ENCODE measurements at regions not wholly inside any gene's neighbourhood (a gene's known extent, or its start where the extent isn't known, plus 50 kb on each side); places are given as distances from the start of the nearest gene placed in this dataset.

DNA sequence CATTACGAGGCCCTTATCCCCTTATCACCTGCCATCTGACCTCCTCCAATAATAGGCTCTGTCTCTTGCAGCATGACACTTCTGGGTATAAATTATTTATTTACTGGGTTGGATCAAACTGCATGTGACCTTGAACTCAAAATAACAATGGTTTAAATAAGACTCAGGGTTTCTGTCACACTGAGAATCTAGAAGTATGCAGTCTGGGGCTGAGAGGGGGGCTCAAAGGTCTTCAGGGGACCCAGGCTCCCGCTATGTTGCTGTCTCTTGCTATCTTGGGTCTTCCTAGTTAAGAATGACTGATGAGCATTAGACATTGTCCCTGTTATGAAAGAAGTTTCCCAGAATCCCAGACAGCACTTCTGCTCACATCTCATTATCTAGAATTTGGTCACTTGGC, 133.5 kb downstream of the URB2 start:
- Histone ChIP-seq H3K79me2 (ENCODE audit: control insufficient read depth, insufficient read depth, low read length) (no peaks in the 10 kb centered on the region), H3K9me1 (ENCODE audit: control insufficient read depth, extremely low read depth, insufficient read depth, low read length) (no peaks in the 10 kb centered on the region), H3K4me1 (ENCODE audit: control insufficient read depth, extremely low read depth, insufficient read depth, low read length) (peaks cover 6% of the 10 kb centered on the region), H4K20me1 (ENCODE audit: control insufficient read depth, extremely low read depth, insufficient read depth, low read length) (no peaks in the 10 kb centered on the region), H3K4me3 (ENCODE audit: control insufficient read depth in 2 of 3, extremely low read depth in 1 of 3, insufficient read depth in 2 of 3, low read depth in 1 of 3, low read length in 3 of 3) (no peak overlapping the region), H3K9ac (ENCODE audit: control insufficient read depth, extremely low read depth, insufficient read depth, low read length) (no peak overlapping the region), H3K36me3 (ENCODE audit: control insufficient read depth in 2 of 2, extremely low read depth in 1 of 2, insufficient read depth in 2 of 2, low read length in 2 of 2) (no peaks in the 10 kb centered on the region), H3K9me3 (ENCODE audit: control insufficient read depth, low read depth, low read length) (no peaks in the 10 kb centered on the region), H3K27ac (ENCODE audit: control insufficient read depth, insufficient read depth, low read length) (no peak overlapping the region), H3K27me3 (ENCODE audit: control insufficient read depth, extremely low read depth, insufficient read depth, low read length) (peaks cover 7% of the 10 kb centered on the region), H2AFZ (ENCODE audit: control insufficient read depth, low read length) (no peak overlapping the region), H3K4me2 (ENCODE audit: control insufficient read depth, extremely low read depth, insufficient read depth, low read depth, low read length) (no peak overlapping the region)
- FAIRE-seq, result no peak
- no peak for TF ChIP-seq EZH2 (IDR thresholded peaks at IDR 0.05; ENCODE audit: low read length)
- TF ChIP-seq, protein P1, sequence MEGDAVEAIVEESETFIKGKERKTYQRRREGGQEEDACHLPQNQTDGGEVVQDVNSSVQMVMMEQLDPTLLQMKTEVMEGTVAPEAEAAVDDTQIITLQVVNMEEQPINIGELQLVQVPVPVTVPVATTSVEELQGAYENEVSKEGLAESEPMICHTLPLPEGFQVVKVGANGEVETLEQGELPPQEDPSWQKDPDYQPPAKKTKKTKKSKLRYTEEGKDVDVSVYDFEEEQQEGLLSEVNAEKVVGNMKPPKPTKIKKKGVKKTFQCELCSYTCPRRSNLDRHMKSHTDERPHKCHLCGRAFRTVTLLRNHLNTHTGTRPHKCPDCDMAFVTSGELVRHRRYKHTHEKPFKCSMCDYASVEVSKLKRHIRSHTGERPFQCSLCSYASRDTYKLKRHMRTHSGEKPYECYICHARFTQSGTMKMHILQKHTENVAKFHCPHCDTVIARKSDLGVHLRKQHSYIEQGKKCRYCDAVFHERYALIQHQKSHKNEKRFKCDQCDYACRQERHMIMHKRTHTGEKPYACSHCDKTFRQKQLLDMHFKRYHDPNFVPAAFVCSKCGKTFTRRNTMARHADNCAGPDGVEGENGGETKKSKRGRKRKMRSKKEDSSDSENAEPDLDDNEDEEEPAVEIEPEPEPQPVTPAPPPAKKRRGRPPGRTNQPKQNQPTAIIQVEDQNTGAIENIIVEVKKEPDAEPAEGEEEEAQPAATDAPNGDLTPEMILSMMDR (optimal IDR thresholded peaks at IDR 0.05 in 1 of 3, IDR thresholded peaks at IDR 0.05 in 1 of 3, conservative IDR thresholded peaks at IDR 0.05 in 1 of 3; ENCODE audit: extremely low read depth in 1 of 3, insufficient read depth in 2 of 3, low read length in 3 of 3), result no peak
- DNase-seq (ENCODE audit: low read depth, low spot score), result no peak
- dilution Hi-C loops (cut with MboI; ENCODE audit: extremely low pct_ligation_motif_present, low sequenced_read_pairs), result no loop called here

- H2AFZ ChIP-seq (ENCODE audit: control insufficient read depth, low read length), result no peak overlapping the region
- H3K4me3 ChIP-seq (ENCODE audit: control insufficient read depth in 2 of 3, extremely low read depth in 1 of 3, insufficient read depth in 2 of 3, low read depth in 1 of 3, low read length in 3 of 3), result no peak overlapping the region
- H3K9ac ChIP-seq (ENCODE audit: control insufficient read depth, extremely low read depth, insufficient read depth, low read length), result no peak overlapping the region
- dilution Hi-C loops (cut with MboI; ENCODE audit: extremely low pct_ligation_motif_present, low sequenced_read_pairs), result no loop called here
- no peaks in the 10 kb centered on the region for H4K20me1 ChIP-seq (ENCODE audit: control insufficient read depth, extremely low read depth, insufficient read depth, low read length)
- no peak overlapping the region for H3K4me2 ChIP-seq (ENCODE audit: control insufficient read depth, extremely low read depth, insufficient read depth, low read depth, low read length)
- peaks cover 16% of the 10 kb centered on the region for H3K27me3 ChIP-seq (ENCODE audit: control insufficient read depth, extremely low read depth, insufficient read depth, low read length)
- H3K27ac ChIP-seq (ENCODE audit: control insufficient read depth, insufficient read depth, low read length), result no peak overlapping the region
- no peaks in the 10 kb centered on the region for H3K9me1 ChIP-seq (ENCODE audit: control insufficient read depth, extremely low read depth, insufficient read depth, low read length)
- no peaks in the 10 kb centered on the region for H3K36me3 ChIP-seq (ENCODE audit: control insufficient read depth in 2 of 2, extremely low read depth in 1 of 2, insufficient read depth in 2 of 2, low read length in 2 of 2)
- FAIRE-seq, result no peak
- no peak for DNase-seq (ENCODE audit: low read depth, low spot score)
- TF ChIP-seq EZH2 (IDR thresholded peaks at IDR 0.05; ENCODE audit: low read length), result no peak
- TF ChIP-seq, protein P1 (optimal IDR thresholded peaks at IDR 0.05 in 1 of 3, IDR thresholded peaks at IDR 0.05 in 1 of 3, conservative IDR thresholded peaks at IDR 0.05 in 1 of 3; ENCODE audit: extremely low read depth in 1 of 3, insufficient read depth in 2 of 3, low read length in 3 of 3), result no peak
- no peaks in the 10 kb centered on the region for H3K79me2 ChIP-seq (ENCODE audit: control insufficient read depth, insufficient read depth, low read length)
- peaks cover 6% of the 10 kb centered on the region for H3K4me1 ChIP-seq (ENCODE audit: control insufficient read depth, extremely low read depth, insufficient read depth, low read length)
- no peaks in the 10 kb centered on the region for H3K9me3 ChIP-seq (ENCODE audit: control insufficient read depth, low read depth, low read length)
Measured at GRCh38 chr1:229760478-229760996, 134.5 kb downstream of the URB2 start.

Data from keratinocyte (primary cell).